Common myeloid progenitor, CD34-positive (primary cell): ENCODE measurements at regions not wholly inside any gene's neighbourhood (a gene's known extent, or its start where the extent isn't known, plus 50 kb on each side); places are given as distances from the start of the nearest gene placed in this dataset.

Experiments
- CTCF ChIA-PET: fragments of 350-600 bp; sonication (Branson Sonifier 250); formaldehyde crosslinking; loops from one replicate; lab custom pipeline; 2021; ENCODE audit warnings: antibody characterized with exemption; lab: Charles Lee
- POLR2A ChIA-PET: fragments of 350-600 bp; sonication (Branson Sonifier 250); formaldehyde crosslinking; loops from one replicate; lab custom pipeline; 2021; ENCODE audit warnings: antibody characterized with exemption; lab: Charles Lee
- DNase-seq, 3 donors: peaks; one replicate each; pipeline versions ENCODE4 v3.0.0 to v3.0.0-alpha.2; 2013
- H3K27ac ChIP-seq, 2 experiments: 1 replicate in 1 of 2; 2 replicates in 1 of 2; pipeline ENCODE4 v1.7.0; 2013; ENCODE audit warnings: inconsistent platforms in 2 of 2, low read length in 2 of 2, mild to moderate bottlenecking in 2 of 2, low read depth in 1 of 2, moderate library complexity in 1 of 2; ENCODE audit not compliant: severe bottlenecking in 2 of 2, insufficient read depth in 1 of 2, poor library complexity in 1 of 2
- H3K27me3 ChIP-seq, 5 experiments: replicated peaks in 2 of 5; 1 replicate in 3 of 5; 2 replicates in 2 of 5; pipeline versions ENCODE4 v1.6.1 to v1.7.0; 2013; ENCODE audit warnings: low read length in 4 of 5, mild to moderate bottlenecking in 2 of 5, moderate library complexity in 2 of 5, inconsistent platforms in 1 of 5; ENCODE audit not compliant: insufficient read depth in 5 of 5, control insufficient read depth in 4 of 5
- H3K36me3 ChIP-seq, 4 experiments: 1 replicate in 2 of 4; 2 replicates in 2 of 4; pipeline versions ENCODE4 v1.6.1 to v1.7.0; 2013; ENCODE audit warnings: low read length in 3 of 4, control low read depth in 1 of 4, mild to moderate bottlenecking in 1 of 4; ENCODE audit not compliant: control insufficient read depth in 4 of 4, insufficient read depth in 4 of 4
- H3K4me1 ChIP-seq, 4 experiments: 1 replicate in 3 of 4; 2 replicates in 1 of 4; pipeline versions ENCODE4 v1.6.1 to v1.7.1; 2013; ENCODE audit warnings: low read length in 3 of 4, mild to moderate bottlenecking in 3 of 4, control low read depth in 1 of 4, inconsistent platforms in 1 of 4, moderate library complexity in 1 of 4; ENCODE audit not compliant: control insufficient read depth in 4 of 4, insufficient read depth in 4 of 4; ENCODE audit errors: control extremely low read depth in 1 of 4
- H3K4me3 ChIP-seq, 7 experiments: 1 replicate in 4 of 7; 2 replicates in 3 of 7; pipeline versions ENCODE4 v1.5.1 to v1.7.0; 2013; ENCODE audit warnings: mild to moderate bottlenecking in 7 of 7, low read length in 6 of 7, moderate library complexity in 6 of 7, inconsistent platforms in 2 of 7, low read depth in 2 of 7, control low read depth in 1 of 7; ENCODE audit not compliant: insufficient read depth in 4 of 7, control insufficient read depth in 1 of 7; ENCODE audit errors: extremely low read depth in 1 of 7
- H3K9me3 ChIP-seq, 5 experiments: 1 replicate in 4 of 5; 2 replicates in 1 of 5; pipeline versions ENCODE4 v1.6.1 to v1.7.1; 2013; ENCODE audit warnings: low read length in 4 of 5, mild to moderate bottlenecking in 2 of 5, inconsistent platforms in 1 of 5, low read depth in 1 of 5, moderate library complexity in 1 of 5; ENCODE audit not compliant: control insufficient read depth in 4 of 5, insufficient read depth in 2 of 5; ENCODE audit errors: control extremely low read depth in 1 of 5
- WGBS: methylation state at CpG from one replicate; pipeline ENCODE4 v1.1.5; 2013; ENCODE audit not compliant: insufficient coverage; 5-methylcytosine and 5-hydroxymethylcytosine counted together

DNA sequence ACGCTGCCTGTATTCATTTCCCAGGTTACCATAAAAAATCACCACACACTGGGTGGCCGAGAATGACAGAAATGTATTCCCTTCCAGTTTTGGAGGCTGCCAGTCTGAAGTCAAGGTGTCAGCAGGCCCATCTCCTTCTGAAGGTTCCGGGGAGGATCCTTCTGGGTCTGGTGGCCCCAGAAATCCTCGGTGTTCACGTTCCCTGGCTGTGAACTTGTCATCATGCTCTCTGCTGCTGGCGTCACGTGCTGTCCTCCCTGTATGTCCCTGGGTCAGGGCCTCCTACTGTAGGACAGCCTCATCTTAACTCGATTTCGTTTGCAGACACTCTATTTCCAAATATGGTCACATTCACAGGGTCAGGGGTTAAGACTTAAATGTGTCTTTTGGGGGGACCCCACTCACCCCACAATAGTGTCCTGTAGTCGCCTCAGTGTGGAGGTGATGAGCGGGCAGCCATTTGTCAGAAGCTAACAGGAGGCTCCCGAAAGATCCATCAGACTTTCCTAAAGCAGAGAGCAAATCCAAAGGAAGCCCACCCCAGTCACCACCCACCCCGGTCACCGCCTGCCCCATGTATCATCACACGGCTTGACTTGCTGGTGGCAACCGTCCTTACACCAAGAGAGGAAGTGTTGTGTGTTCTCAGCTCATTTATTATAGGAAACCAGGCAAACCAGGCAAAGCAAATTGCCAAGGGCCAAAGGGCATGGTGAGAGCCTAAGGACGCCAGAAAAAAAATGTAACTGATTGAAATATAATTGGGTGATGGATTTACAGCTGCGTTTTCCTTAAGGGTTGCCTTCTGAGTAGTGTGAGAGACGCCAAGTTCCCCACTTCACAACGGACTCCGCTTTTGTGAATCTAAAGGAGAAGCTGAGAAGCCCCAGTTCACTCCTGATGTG lies 148.8 kb upstream of the ZNF236 start:
- DNase-seq, result no peak
- Histone ChIP-seq H3K4me1 (peaks cover 0 to 4% (median 0%) of the 10 kb centered on the region in 4 experiments), H3K27me3 (no peaks in the 10 kb centered on the region), H3K36me3 (no peaks in the 10 kb centered on the region), H3K4me3 (no peak overlapping the region), H3K9me3 (no peaks in the 10 kb centered on the region), H3K27ac (no peak overlapping the region)
- POLR2A ChIA-PET, result no interaction called here
- 93% methylated on average over 18 of the region's 21 CpGs for WGBS
- CTCF ChIA-PET, result interaction anchor here (0.5 kb wide), 1 partner anchor 25 kb away, joined by 3 read pairs; no protein-coding TSS in a partner anchor

DNA sequence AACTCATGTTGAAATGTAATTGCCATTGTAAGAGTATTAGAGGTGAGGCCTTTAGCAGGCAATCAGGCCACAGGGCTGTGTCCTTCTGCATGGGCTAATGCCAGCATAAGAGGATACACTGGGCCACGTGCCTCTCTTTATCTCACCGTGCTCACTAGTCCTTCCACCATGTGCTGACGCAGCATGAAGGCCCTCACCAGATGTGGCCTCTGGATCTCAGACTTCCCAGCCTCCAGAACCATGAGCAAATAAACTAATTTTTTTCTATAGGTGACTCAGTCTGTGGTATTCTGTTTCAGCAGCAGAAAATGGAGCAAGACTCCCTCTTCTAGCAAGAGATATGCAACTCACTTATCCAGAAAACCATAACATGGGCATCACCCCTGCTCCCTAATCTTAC lies 149.7 kb upstream of the ZNF236 start:
- no peak for DNase-seq
- no peak overlapping the region for H3K27ac ChIP-seq
- peaks cover 0 to 1% (median 0%) of the 10 kb centered on the region in 5 experiments for H3K27me3 ChIP-seq
- no peaks in the 10 kb centered on the region for H3K36me3 ChIP-seq
- H3K4me1 ChIP-seq, result peaks cover 0 to 4% (median 0%) of the 10 kb centered on the region in 4 experiments
- 100% methylated on average over 1 of the region's 3 CpGs for WGBS
- POLR2A ChIA-PET, result no interaction called here
- CTCF ChIA-PET, result no interaction called here
- no peaks in the 10 kb centered on the region for H3K9me3 ChIP-seq
- H3K4me3 ChIP-seq, result no peak overlapping the region

DNA sequence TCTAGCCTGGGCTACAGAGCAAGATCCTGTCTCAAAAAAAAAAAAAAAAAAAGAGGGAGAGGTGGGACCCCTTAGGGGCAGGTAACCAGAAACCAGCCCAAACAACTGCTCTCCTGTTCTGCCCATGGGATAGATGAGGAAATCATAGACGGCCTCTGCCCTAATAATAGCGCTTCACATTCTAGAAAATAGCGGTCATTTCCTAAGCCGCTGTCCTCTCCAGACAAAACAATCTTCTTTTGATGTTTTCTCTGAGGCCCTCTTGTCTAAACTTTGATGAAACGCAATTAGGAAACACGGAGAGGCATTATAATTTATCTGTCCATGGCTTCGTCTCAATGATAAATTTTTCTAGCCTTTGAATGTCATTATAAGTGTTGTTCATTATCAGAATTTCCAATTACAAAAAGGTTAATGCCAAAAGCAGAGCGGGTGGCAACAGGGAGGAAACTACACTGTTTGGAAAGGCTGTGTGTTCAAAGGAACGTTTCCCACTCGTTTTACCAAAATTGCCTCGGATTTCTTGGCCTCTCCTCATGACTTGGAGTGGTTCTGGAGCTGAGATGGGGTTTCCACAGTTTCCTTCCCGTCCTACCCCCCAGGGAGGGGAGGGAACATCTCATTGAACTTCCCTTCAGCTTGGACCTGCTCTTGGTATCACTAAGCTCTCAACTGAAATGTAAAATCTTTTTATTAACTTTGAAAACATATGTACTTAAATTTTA lies 151.6 kb upstream of the ZNF236 start:
- POLR2A ChIA-PET, result no interaction called here
- DNase-seq, result no peak
- no peaks in the 10 kb centered on the region for H3K36me3 ChIP-seq
- no peak overlapping the region for H3K4me3 ChIP-seq
- peaks cover 0 to 4% (median 0%) of the 10 kb centered on the region in 4 experiments for H3K4me1 ChIP-seq
- H3K27ac ChIP-seq, result no peak overlapping the region
- 97% methylated on average over 7 of the region's 12 CpGs for WGBS
- CTCF ChIA-PET, result no interaction called here
- H3K27me3 ChIP-seq, result peaks cover 0 to 4% (median 0%) of the 10 kb centered on the region in 5 experiments
- H3K9me3 ChIP-seq, result no peaks in the 10 kb centered on the region

DNA sequence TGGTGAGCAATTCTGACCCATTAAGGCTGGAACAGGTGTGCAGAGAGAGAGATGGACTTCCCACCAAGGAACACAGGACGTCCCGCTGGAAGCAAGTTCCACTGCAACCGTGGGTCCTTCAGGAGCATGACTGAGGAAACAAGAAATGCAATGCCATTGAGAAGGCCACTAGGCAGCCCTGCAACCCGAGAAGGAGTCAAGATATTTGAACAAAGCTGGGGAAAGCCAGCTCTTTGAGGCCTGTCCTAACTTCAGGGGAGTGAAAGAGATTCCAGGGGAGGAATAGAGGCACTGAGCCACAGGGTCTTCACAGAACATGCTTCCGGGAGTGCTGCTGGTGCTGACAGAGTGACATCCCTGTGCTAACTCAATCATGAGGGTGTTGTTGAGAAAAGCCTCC lies 153.8 kb upstream of the ZNF236 start:
- no peaks in the 10 kb centered on the region for H3K4me1 ChIP-seq
- no peaks in the 10 kb centered on the region for H3K36me3 ChIP-seq
- 97% methylated on average over 5 of the region's 5 CpGs for WGBS
- ChIA-PET POLR2A (no interaction called here), CTCF (no interaction called here)
- no peaks in the 10 kb centered on the region for H3K9me3 ChIP-seq
- H3K4me3 ChIP-seq, result no peak overlapping the region
- no peak overlapping the region for H3K27ac ChIP-seq
- H3K27me3 ChIP-seq, result peaks cover 0 to 4% (median 0%) of the 10 kb centered on the region in 5 experiments
- DNase-seq, result no peak

DNA sequence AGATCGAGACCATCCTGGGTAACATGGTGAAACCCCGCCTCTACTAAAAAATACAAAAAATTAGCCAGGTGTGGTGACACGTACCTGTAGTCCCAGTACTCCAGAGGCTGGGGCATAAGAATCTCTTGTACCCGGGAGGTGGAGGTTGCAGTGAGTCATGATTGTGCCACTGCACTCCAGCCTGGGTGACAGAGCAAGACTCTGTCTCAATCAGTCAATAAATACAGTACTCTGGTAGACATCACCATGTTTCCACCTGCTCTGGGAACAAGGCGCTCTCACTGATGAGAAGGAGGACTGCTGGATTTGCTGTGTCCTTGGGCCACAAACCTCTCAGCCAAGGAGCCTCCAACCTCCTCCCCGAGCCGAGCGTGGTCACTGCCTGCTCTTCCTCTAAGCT lies 154.2 kb upstream of the ZNF236 start:
- no peak for DNase-seq
- Histone ChIP-seq H3K4me1 (no peaks in the 10 kb centered on the region), H3K36me3 (no peaks in the 10 kb centered on the region), H3K27me3 (peaks cover 0 to 4% (median 0%) of the 10 kb centered on the region in 5 experiments), H3K4me3 (no peak overlapping the region), H3K27ac (no peak overlapping the region), H3K9me3 (no peaks in the 10 kb centered on the region)
- POLR2A ChIA-PET, result no interaction called here
- CTCF ChIA-PET, result interaction anchor here (1.2 to 1.6 kb wide), 2 partner anchors 10 to 14 kb away, joined by 4 to 6 read pairs; no protein-coding TSS in a partner anchor
- 89% methylated on average over 7 of the region's 8 CpGs for whole genome bisulfite sequencing

DNA sequence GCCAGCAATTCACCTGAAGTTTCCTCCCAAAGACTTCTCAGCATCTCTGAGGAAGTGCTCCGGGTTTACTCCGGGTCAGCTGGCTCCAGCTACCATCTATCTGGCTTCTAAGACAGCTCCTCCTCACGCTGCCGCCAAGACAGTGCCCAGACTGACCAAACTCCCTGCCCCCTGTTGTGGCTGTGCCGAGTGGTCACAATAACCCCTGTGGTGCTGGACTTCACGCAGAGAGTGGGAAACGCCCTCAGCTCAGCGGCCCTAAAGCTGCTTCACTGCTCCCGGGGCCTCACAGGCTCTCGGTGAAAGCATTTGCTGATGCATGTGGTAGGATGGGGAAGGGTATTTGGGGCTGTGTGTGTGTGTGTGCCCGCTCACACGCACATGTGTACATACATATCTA lies 154.8 kb upstream of the ZNF236 start:
- WGBS, result 94% methylated on average over 10 of the region's 12 CpGs

More for the DNA sequence above, 154.8 kb upstream of the ZNF236 start:
- Histone ChIP-seq H3K27ac (no peak overlapping the region), H3K4me3 (no peak overlapping the region), H3K36me3 (no peaks in the 10 kb centered on the region), H3K9me3 (no peaks in the 10 kb centered on the region), H3K27me3 (peaks cover 0 to 4% (median 0%) of the 10 kb centered on the region in 5 experiments), H3K4me1 (no peaks in the 10 kb centered on the region)
- POLR2A ChIA-PET, result no interaction called here
- CTCF ChIA-PET, result interaction anchor here (1.2 to 1.9 kb wide), 4 partner anchors 9 to 267 kb away, joined by 3 to 7 read pairs (median 5); no protein-coding TSS in a partner anchor
- DNase-seq, result no peak
